Subcutaneous abdominal adipose tissue (tissue), 5 donors: ENCODE measurements at regions not wholly inside any gene's neighbourhood (a gene's known extent, or its start where the extent isn't known, plus 50 kb on each side); places are given as distances from the start of the nearest gene placed in this dataset.
"Not testable (repeated sequence)": the region's sequence is repeated elsewhere in the genome, so short reads cannot be mapped to it uniquely, and the experiment has no call there.

Source experiments
- H3K27ac ChIP-seq: one replicate; pipeline ENCODE4 v1.7.0; 2013; ENCODE audit warnings: low read depth, mild to moderate bottlenecking, inconsistent platforms, low read length, moderate library complexity
- H3K27me3 ChIP-seq, 5 donors: one replicate each; pipeline ENCODE4 v1.7.0; 2013; ENCODE audit warnings: low read length in 5 of 5, inconsistent platforms in 1 of 5; ENCODE audit not compliant: control insufficient read depth in 5 of 5, insufficient read depth in 4 of 5
- H3K36me3 ChIP-seq, 5 donors: one replicate each; pipeline ENCODE4 v1.7.0; 2013; ENCODE audit warnings: low read length in 5 of 5; ENCODE audit not compliant: control insufficient read depth in 5 of 5, insufficient read depth in 5 of 5
- H3K4me1 ChIP-seq, 5 donors: one replicate each; pipeline ENCODE4 v1.7.0; 2013; ENCODE audit warnings: low read length in 5 of 5, mild to moderate bottlenecking in 3 of 5, moderate library complexity in 1 of 5; ENCODE audit not compliant: control insufficient read depth in 5 of 5, insufficient read depth in 5 of 5
- H3K4me3 ChIP-seq, 5 donors: one replicate each; pipeline ENCODE4 v1.7.0; 2013; ENCODE audit warnings: low read length in 5 of 5, low read depth in 1 of 5
- H3K9ac ChIP-seq, 5 donors: one replicate each; pipeline ENCODE4 v1.7.0; 2013; ENCODE audit warnings: low read length in 5 of 5, mild to moderate bottlenecking in 4 of 5, moderate library complexity in 3 of 5
- H3K9me3 ChIP-seq, 5 donors: one replicate each; pipeline ENCODE4 v1.7.0; 2013; ENCODE audit warnings: low read length in 5 of 5; ENCODE audit not compliant: control insufficient read depth in 5 of 5
- donor health status: healthy.
- donor health status: healthy.
- donor health status: healthy.
- donor health status: healthy.
- donor health status: healthy.

DNA sequence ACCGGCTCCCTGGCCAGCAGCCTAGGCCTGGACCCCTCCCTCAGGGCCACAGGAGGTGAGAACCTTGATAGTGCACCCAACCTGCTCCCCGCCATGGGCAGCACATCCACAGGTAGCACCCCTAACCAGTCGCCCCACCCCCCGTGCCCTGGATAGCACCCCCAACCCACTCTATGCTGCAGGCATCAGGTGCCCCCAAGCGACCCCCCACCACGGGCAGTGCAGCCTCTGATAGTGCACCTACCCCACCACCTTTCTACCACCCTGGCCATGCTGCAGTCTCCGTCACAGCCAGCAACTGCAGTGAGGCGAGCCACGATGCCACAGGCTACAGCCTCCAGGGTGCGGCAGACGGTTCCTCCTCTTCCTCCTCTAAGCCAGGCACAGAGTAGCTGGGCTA lies 55.6 kb downstream of the SOWAHC start:
- H3K36me3 ChIP-seq = no peaks in the 10 kb centered on the region
- no peak overlapping the region for H3K9ac ChIP-seq
- H3K27ac ChIP-seq = no peak overlapping the region
- no peaks in the 10 kb centered on the region for H3K4me1 ChIP-seq
- no peak overlapping the region for H3K4me3 ChIP-seq
- H3K9me3 ChIP-seq = no peaks in the 10 kb centered on the region
- H3K27me3 ChIP-seq = no peaks in the 10 kb centered on the region

DNA sequence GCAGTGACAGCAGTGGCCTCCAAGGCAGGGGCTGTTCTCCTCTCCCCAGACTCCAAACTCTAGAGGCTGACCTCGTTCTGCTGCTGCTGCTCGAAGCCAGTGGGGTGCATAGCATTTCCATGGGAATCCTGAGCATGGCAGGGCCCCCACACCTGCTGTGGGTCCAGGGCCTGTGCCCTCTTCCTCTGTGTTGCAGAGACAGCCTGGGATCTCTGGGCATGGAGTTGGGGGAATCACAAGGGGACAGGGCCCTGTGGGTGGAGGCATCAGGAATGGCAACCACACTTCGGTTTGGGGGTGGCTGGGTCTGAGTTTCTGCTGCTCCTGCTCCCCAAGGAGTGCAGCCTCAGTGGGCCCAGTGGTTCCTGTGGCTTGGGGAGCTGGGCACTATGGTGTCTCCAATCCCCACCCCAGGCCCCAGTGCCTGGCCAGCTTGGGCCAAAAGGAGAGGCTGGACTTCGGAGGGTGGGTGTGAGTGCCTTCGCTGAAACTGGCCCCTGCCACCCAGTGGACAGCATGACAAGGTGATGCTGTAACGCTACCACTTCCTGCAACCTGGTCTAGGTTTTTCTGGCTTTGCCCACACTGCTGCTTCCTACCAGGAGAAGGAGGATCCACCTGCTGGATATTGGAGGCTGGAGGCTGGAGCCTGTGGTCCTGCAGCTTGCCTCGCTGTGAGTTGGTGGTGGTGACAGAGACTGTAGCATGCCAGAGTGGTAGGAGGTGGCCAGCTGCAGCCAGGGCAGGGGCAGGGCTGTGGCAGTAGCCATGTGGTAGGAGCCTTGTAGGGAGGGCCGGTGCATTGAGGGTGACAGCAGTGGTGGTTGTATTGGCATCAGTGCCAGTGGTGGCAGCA lies 56.6 kb downstream of the SOWAHC start:
- no peak overlapping the region for H3K27ac ChIP-seq
- H3K9me3 ChIP-seq = no peaks in the 10 kb centered on the region
- H3K4me1 ChIP-seq = no peaks in the 10 kb centered on the region
- no peak overlapping the region for H3K9ac ChIP-seq
- H3K27me3 ChIP-seq = no peaks in the 10 kb centered on the region
- no peaks in the 10 kb centered on the region for H3K36me3 ChIP-seq
- no peak overlapping the region for H3K4me3 ChIP-seq

DNA sequence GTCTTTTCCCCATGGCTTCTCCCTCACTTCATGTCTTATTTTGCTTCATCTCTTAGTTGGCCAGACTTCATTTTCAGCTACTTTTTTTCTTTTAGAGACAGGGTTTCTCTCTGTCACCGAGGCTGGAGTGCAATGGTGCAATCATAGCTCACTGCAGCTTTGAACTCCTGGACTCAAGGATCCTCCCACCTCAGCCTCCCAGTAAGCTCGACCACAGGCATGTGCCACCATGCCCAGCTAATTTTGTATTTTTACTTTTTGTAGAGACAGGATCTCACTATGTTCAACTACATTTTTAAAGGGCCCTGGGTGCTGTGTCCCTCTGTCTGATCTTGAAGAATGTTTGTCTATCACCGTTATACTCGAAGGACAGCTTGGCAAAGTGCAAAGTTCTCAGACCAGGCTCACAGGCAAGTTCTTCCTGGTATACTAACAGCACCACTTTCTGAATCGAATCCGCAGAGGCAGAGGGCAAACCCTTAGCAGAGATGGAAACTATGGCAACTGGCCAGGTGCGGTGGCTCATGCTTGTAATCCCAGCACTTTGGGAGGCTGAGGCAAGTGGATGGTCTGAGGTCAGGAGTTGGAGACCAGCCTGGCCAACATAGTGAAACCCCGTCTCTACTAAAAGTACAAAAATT lies 60.9 kb downstream of the SOWAHC start:
- H3K36me3 ChIP-seq = no peaks in the 10 kb centered on the region
- H3K9me3 ChIP-seq = no peaks in the 10 kb centered on the region
- no peak overlapping the region for H3K27ac ChIP-seq
- H3K4me1 ChIP-seq = peaks cover 0 to 13% (median 0%) of the 10 kb centered on the region in 5 donors
- H3K9ac ChIP-seq = no peak overlapping the region
- H3K4me3 ChIP-seq = no peak overlapping the region
- H3K27me3 ChIP-seq = no peaks in the 10 kb centered on the region

DNA sequence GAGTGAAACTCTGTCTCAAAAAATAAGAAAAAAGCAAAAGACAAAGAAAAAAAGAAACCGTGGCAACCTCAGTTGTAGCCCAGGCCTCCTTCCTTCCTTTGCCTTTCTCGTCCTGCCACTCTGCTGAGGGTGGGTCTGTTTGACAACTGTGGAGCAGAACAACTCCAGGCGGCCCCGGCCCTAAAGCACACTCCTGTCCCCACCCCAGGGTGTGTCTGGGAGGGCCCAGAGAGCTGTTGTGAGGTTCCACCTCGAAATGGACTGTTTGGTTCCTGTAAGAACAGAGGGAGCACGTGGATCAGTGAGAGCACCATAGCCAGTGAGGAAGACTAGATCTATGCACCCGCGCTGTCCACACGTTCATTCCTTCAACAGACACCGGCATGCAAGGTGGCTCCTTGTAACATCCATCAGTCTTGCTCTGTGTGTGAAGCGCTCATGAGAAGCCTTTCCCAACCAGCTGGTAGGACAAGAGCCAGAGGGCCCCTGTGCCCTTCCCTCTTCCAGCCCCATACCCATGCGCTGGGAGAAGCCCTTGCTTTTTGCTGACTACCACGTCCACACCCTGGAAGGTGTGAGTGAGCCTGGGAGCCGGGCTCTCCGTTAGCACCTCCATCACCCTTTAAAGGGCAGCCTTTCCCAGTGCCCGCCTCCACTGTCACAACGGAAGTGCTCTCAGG lies 61.6 kb downstream of the SOWAHC start:
- H3K4me3 ChIP-seq = no peak overlapping the region
- H3K36me3 ChIP-seq = no peaks in the 10 kb centered on the region
- no peak overlapping the region for H3K9ac ChIP-seq
- H3K4me1 ChIP-seq = peaks cover 0 to 14% (median 0%) of the 10 kb centered on the region in 5 donors
- no peaks in the 10 kb centered on the region for H3K27me3 ChIP-seq
- no peaks in the 10 kb centered on the region for H3K9me3 ChIP-seq
- H3K27ac ChIP-seq = no peak overlapping the region

DNA sequence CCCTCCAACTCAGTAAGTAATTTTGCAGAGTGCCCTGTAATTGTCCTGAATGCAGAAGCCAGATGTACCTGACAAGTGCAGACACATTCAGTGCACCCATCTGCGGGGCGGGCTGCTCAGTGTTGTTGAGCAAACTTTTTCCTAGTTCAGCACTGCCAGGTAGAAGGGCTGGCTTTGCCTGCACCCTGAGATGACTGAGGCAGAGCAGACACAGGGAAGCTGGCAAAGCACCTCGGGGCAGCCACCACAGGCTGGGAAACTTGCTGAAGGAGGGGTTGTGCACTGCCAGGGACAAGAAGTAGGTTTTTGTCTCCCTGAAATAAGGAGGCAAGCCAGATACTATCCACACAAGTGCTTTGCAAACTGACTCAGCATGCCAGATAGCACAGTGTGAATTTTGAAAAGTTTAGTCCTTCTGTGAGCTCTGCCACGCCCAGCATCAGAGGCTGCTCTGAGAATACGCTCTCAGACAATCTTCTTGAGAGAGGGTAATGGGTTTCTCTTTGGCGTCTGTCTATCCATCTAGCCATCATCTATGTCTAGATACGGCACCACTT lies 62.3 kb downstream of the SOWAHC start:
- H3K27ac ChIP-seq = no peak overlapping the region
- no peak overlapping the region for H3K9ac ChIP-seq
- no peaks in the 10 kb centered on the region for H3K9me3 ChIP-seq
- no peak overlapping the region for H3K4me3 ChIP-seq
- H3K36me3 ChIP-seq = no peaks in the 10 kb centered on the region
- H3K27me3 ChIP-seq = no peaks in the 10 kb centered on the region
- H3K4me1 ChIP-seq = peaks cover 0 to 19% (median 0%) of the 10 kb centered on the region in 5 donors

DNA sequence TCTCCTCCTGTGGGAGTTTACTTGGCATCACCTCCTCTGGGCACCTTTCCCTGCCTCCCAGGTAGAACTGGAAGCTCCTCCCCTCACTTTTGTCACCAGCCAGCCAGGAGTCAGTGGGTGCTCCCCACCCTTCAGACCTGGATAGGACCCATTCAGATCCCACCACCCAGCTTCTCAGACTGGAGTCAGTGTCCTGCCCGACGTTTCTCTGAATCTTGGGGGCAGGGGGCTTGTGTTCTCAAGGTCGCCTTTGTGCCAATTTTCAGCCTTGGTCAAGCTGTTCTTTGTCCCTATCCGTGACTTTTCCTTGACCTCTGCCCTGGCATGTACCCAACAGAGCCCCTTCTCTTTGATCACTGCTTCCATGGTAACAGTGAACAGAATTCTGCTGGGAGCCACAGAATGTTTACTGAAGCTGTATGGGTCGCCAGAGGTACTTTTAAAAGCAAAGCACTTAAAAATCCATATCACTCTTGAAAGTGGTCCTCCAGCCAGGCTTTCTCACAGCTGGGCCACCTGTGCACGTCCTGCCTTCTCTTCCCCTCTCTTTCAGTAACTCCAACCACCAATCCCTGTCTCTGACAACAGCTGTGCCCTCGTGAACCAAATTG lies 63.1 kb downstream of the SOWAHC start:
- H3K9ac ChIP-seq, H3K27me3 ChIP-seq, H3K36me3 ChIP-seq, H3K9me3 ChIP-seq, H3K4me3 ChIP-seq, H3K27ac ChIP-seq: not testable (repeated sequence)
- H3K4me1 ChIP-seq = peaks cover 0 to 26% (median 0%) of the 10 kb centered on the region in 5 donors

DNA sequence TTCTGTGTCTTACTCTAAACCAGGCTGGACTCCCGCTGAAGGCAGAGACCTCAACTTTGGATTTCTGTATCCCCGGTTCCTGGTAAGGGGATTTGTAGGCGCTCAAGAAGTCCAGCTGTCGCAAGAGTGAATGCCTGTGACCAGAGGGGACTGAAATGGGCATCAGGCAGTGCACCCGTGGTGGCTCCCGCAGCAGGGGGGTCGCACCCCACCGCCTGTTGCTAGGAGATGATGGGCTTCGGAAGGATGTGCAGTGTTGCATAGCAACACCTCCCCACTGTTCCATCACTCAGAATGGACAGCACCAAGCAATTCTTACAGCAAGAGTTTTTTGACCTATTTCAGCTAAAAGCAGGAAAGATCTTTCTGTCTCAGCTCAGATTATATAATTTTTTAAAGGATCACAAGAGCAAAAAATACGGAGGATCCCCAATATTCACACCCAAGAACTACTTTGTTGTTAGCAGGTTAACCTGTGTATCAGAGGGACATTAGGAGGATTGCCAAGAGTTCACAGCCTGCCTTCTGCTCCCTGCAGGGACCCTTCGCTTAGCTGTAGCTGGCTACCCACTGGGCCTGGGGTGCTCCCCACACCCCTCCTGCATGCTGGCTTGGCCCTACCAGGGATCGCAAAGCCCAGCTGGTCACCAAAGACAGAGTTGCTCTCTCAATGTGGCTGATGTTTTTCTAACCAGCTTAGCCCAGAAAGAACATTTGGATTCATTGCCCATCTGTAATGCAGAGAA lies 63.8 kb downstream of the SOWAHC start:
- Histone ChIP-seq H3K4me3 (no peak overlapping the region), H3K27ac (no peak overlapping the region), H3K4me1 (peaks cover 0 to 27% (median 0%) of the 10 kb centered on the region in 5 donors), H3K9me3 (no peaks in the 10 kb centered on the region), H3K9ac (no peak overlapping the region), H3K27me3 (no peaks in the 10 kb centered on the region), H3K36me3 (no peaks in the 10 kb centered on the region)

DNA sequence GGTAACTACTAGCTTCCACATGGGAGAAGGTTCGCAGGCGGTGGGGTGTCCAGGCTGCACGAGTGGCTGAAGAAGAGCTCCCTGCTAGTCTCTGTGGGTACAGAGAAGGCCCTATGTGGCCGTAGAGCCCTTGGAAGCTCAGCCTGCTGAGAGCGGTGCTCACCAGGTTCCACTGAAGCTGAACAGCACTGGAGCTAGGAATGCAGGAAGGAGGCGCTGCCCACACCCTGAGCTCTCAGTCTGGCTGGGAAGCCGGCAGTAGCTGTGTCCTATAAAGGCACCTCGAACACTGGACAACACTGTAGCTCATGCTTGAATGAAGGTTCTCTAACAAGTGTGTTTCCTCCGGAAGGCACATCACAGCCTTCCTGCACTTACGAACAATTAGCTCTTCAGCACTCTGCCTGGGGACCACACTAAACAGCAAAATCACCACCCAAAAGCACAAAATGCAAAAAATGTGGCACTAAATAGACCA lies 64.6 kb downstream of the SOWAHC start:
- not testable (repeated sequence) for H3K4me3 ChIP-seq, H3K27me3 ChIP-seq, H3K9me3 ChIP-seq, H3K9ac ChIP-seq, H3K27ac ChIP-seq, H3K36me3 ChIP-seq
- peaks cover 0 to 27% (median 0%) of the 10 kb centered on the region in 5 donors for H3K4me1 ChIP-seq

DNA sequence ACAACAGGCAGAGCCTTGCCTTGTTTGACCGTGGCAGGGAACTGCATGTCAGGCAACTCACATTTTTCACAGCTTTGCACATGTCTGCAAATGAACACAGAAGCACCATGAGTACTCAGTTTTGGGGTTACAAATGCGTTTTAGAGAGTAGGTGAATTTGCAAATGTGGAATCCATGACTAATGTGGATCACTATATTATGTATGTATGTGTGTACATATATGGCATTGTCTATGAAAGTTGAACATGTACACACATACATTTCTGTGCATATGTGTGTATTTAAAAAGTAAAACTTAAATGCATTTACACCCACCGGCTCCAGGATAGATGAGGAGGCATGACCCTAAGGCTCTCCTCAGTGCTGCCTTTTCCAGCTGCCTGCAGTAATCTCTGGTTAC lies 65.1 kb downstream of the SOWAHC start:
- no peaks in the 10 kb centered on the region for H3K36me3 ChIP-seq
- H3K9ac ChIP-seq = no peak overlapping the region
- H3K4me1 ChIP-seq = peaks cover 0 to 27% (median 0%) of the 10 kb centered on the region in 5 donors
- no peak overlapping the region for H3K4me3 ChIP-seq
- H3K9me3 ChIP-seq = no peaks in the 10 kb centered on the region
- H3K27ac ChIP-seq = no peak overlapping the region
- H3K27me3 ChIP-seq = no peaks in the 10 kb centered on the region
